ENCODE measurements at regions not wholly inside any gene's neighbourhood (a gene's known extent, or its start where the extent isn't known, plus 50 kb on each side); places are given as distances from the start of the nearest gene placed in this dataset.

GRCh38 chr10:43969506-43969905, 320.8 kb upstream of the ZNF32 start:
- DNase-seq (ENCODE audit: extremely low read depth, low read depth), result no peak
- TF ChIP-seq CTCF (IDR thresholded peaks at IDR 0.05; ENCODE audit: low read depth, low read length), result no peak

DNA sequence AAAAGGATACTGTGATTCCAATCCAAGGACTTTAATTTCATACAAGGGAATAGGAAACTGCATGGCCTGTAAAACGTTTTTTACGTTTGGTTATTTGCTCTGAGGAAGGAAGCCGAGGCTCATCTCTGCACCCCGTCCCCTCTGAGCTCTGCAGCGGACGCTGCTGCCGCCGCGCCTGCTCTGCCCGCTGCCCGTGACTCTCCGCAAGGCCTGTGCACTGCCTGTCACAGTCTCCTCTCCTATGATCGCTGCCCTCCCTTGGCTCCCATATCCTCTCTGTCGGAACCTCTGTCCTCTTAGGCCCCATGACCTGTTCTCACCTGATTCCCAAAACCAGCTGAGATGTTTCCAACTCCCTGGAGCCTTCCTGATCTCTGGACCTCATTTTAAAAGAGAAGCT, 320.3 kb upstream of the ZNF32 start:
- TF ChIP-seq CTCF (IDR thresholded peaks at IDR 0.05; ENCODE audit: low read depth, low read length), result no peak
- DNase-seq (ENCODE audit: extremely low read depth, low read depth), result no peak

DNA sequence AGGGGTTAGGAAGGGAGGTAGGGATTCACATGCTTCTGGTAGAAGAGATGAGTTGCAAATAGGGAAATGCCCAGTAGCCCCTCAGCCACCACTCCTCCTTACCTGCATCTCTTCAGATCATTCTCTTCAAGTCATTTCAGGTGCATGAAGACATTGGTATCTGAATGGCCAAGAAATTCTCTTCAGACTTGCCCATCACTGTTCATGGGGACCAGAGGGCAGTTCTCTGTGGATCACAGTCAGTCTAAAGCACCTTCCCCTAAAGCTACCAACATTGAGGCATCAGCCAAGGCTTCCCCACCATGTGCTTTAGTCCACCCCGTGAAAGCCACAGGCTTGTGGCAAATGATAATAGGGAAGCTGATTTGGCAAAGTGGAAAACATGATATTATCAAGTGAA, 319.4 kb upstream of the ZNF32 start:
- TF ChIP-seq CTCF (IDR thresholded peaks at IDR 0.05; ENCODE audit: low read depth, low read length), result no peak
- DNase-seq (ENCODE audit: extremely low read depth, low read depth), result no peak

DNA sequence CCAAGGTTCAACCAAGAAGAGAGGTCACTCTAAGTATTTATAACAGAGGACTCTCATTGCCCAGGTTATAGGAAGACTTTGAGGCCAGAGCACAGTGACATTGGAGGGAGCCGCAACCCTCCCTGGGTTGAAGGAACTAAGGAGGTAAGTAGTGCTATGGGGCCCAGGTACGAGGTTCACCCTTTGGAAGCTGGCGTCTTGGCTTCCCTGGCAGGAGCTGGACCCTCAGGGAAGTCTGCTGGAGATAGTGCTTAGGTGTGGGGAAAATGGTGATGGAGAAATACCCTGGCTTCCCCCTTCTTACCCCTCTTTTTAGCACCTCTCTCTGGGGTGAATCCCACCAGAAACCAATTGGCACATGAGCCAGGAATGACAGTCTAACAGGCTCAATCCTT, 317.9 kb upstream of the ZNF32 start:
- TF ChIP-seq CTCF (IDR thresholded peaks at IDR 0.05; ENCODE audit: low read depth, low read length), result no peak
- DNase-seq (ENCODE audit: extremely low read depth, low read depth), result no peak

- TF ChIP-seq CTCF (IDR thresholded peaks at IDR 0.05; ENCODE audit: low read depth, low read length), result no peak
- no peak for DNase-seq (ENCODE audit: extremely low read depth, low read depth)
Measured at GRCh38 chr10:43965918-43966570, 317.4 kb upstream of the ZNF32 start.

- DNase-seq (ENCODE audit: extremely low read depth, low read depth), result peak; percentile 28
- TF ChIP-seq CTCF (IDR thresholded peaks at IDR 0.05; ENCODE audit: low read depth, low read length), result no peak
Measured at GRCh38 chr10:43965033-43965917, 316.6 kb upstream of the ZNF32 start.

DNA sequence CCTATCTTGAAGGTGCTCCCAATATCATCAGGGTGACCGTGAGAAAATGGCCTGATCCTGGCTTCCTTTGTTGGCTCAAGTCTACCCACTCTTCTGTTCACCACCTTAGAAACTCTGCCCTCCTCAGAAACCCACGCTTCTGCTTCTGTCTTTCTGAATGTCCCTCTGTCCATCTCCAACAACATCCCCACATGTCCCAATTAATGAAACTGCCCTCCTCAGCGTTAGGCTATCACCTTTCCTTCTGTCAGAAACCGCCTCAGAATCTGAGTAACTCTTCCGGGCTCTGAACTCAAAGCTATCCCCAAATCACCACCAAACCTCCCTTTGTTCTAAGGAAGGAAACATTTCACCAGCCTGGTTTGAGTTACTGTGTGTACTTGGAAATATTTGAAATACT, 315.8 kb upstream of the ZNF32 start:
- no peak for DNase-seq (ENCODE audit: extremely low read depth, low read depth)
- TF ChIP-seq CTCF (IDR thresholded peaks at IDR 0.05; ENCODE audit: low read depth, low read length), result no peak
